ENCODE measurements at regions not wholly inside any gene's neighbourhood (a gene's known extent, or its start where the extent isn't known, plus 50 kb on each side); places are given as distances from the start of the nearest gene placed in this dataset.

DNA sequence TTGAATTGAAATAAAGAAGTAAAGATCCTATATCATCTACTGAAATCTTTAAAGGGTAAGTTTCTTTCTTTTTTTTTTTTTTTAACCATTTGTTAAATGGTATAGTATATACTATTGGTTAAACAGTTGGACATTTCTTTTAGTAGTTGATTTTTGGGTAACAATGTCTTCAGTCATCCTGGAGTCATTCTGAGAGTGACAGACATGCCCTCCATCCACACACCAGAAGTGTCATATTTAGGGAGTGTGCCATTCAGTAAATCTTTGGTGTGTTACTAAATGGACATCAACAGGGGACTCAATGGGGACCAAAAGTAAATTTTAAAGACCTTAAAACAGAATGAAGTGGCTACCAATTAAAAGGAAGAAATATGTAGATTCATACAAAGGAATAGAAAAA, 50.8 kb upstream of the SLC39A10 start:
- no TSS peak for BruUV-seq (replicated peaks)
- TF ChIP-seq JUN (IDR thresholded peaks at IDR 0.05; ENCODE audit: borderline replicate concordance, insufficient read depth, insufficient read length, low read depth), result no peak
- TF ChIP-seq, protein P1, sequence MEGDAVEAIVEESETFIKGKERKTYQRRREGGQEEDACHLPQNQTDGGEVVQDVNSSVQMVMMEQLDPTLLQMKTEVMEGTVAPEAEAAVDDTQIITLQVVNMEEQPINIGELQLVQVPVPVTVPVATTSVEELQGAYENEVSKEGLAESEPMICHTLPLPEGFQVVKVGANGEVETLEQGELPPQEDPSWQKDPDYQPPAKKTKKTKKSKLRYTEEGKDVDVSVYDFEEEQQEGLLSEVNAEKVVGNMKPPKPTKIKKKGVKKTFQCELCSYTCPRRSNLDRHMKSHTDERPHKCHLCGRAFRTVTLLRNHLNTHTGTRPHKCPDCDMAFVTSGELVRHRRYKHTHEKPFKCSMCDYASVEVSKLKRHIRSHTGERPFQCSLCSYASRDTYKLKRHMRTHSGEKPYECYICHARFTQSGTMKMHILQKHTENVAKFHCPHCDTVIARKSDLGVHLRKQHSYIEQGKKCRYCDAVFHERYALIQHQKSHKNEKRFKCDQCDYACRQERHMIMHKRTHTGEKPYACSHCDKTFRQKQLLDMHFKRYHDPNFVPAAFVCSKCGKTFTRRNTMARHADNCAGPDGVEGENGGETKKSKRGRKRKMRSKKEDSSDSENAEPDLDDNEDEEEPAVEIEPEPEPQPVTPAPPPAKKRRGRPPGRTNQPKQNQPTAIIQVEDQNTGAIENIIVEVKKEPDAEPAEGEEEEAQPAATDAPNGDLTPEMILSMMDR (IDR thresholded peaks at IDR 0.05; ENCODE audit: extremely low read depth in 1 of 2, insufficient read depth in 1 of 2, low read depth in 1 of 2, low read length in 2 of 2), result no peak
- TF ChIP-seq POLR2A (IDR thresholded peaks at IDR 0.05; ENCODE audit: low read depth, low read length), result no peak
- no peak for TF ChIP-seq FOS (IDR thresholded peaks at IDR 0.05; ENCODE audit: borderline replicate concordance, insufficient read depth, low read length)
- no peak for TF ChIP-seq POLR2AphosphoS5 (IDR thresholded peaks at IDR 0.05; ENCODE audit: insufficient read depth, low read depth, low read length)
- TF ChIP-seq GATA2 (IDR thresholded peaks at IDR 0.05; ENCODE audit: insufficient read depth, insufficient read length, low read depth, low read length), result no peak
- no peak for TF ChIP-seq MYC (IDR thresholded peaks at IDR 0.05; ENCODE audit: low read depth, low read length)
- TF ChIP-seq, protein P2, sequence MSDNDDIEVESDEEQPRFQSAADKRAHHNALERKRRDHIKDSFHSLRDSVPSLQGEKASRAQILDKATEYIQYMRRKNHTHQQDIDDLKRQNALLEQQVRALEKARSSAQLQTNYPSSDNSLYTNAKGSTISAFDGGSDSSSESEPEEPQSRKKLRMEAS (IDR thresholded peaks at IDR 0.05; ENCODE audit: insufficient read depth, insufficient read length), result no peak
- no peak for TF ChIP-seq EZH2 (IDR thresholded peaks at IDR 0.05; ENCODE audit: borderline replicate concordance, low read depth, low read length, severe bottlenecking)
- H3K27me3 ChIP-seq (ENCODE audit: control insufficient read depth in 2 of 2, insufficient read depth in 2 of 2, low read length in 2 of 2), result no peaks in the 10 kb centered on the region
- no peaks in the 10 kb centered on the region for H3K9me1 ChIP-seq (replicated peaks; ENCODE audit: control insufficient read depth, extremely low read depth, insufficient read depth, low read length)
- dilution Hi-C loops (cut with MboI; ENCODE audit: extremely low pct_ligation_motif_present, low sequenced_read_pairs), result no loop called here
- H4K20me1 ChIP-seq (replicated peaks; ENCODE audit: control insufficient read depth, extremely low read depth, insufficient read depth, low read length), result no peaks in the 10 kb centered on the region
- H3K9me3 ChIP-seq (replicated peaks; ENCODE audit: control insufficient read depth, insufficient read depth, low read length), result no peaks in the 10 kb centered on the region
- ChIA-PET CTCF (no interaction called here), POLR2A (no interaction called here)
- H2AFZ ChIP-seq (ENCODE audit: low read depth, low read length), result no peak overlapping the region
- H3K27ac ChIP-seq (ENCODE audit: insufficient read depth, low read depth, low read length), result no peak overlapping the region
- intact Hi-C loops (cut with micrococcal nuclease), result no loop called here
- FAIRE-seq (no peak), DNase-seq (ENCODE audit: low read depth, low spot score) (no peak)
- H3K79me2 ChIP-seq (ENCODE audit: control insufficient read depth, insufficient read depth, low read length), result no peaks in the 10 kb centered on the region
- H3K9ac ChIP-seq (replicated peaks; ENCODE audit: extremely low read depth, insufficient read depth, low read length), result no peak overlapping the region
- no peak overlapping the region for H3K4me2 ChIP-seq (ENCODE audit: insufficient read depth, low read length)
- no peaks in the 10 kb centered on the region for H3K36me3 ChIP-seq (ENCODE audit: control insufficient read depth in 2 of 2, extremely low read depth in 1 of 2, insufficient read depth in 2 of 2, low read length in 2 of 2)
- no peaks in the 10 kb centered on the region for H3K4me1 ChIP-seq (ENCODE audit: control insufficient read depth, extremely low read depth, insufficient read depth, low read length)
- H3K4me3 ChIP-seq (replicated peaks in 1 of 3; ENCODE audit: insufficient read depth in 1 of 3, low read depth in 1 of 3, low read length in 3 of 3), result no peak overlapping the region

Data from endothelial cell of umbilical vein (primary cell).